GM23248 (cell line): ENCODE measurements at regions not wholly inside any gene's neighbourhood (a gene's known extent, or its start where the extent isn't known, plus 50 kb on each side); places are given as distances from the start of the nearest gene placed in this dataset.

Source experiments
- DNase-seq: peaks from one replicate; pipeline ENCODE4 v3.0.0-alpha.2; 2015
- H2AFZ ChIP-seq: fragments of 200-600 bp; sonication (generic); 2 replicates; pipeline ENCODE4 v1.6.1; 2016; ENCODE audit warnings: antibody characterized with exemption
- H3F3A ChIP-seq: fragments of 200-600 bp; sonication (generic); 2 replicates; pipeline ENCODE4 v1.6.1; 2016; ENCODE audit warnings: mild to moderate bottlenecking, antibody characterized with exemption, mixed run types; ENCODE audit not compliant: insufficient read depth
- H3K27ac ChIP-seq: fragments of 200-600 bp; sonication (generic); 2 replicates; pipeline ENCODE4 v1.5.1; 2016; ENCODE audit warnings: mild to moderate bottlenecking
- H3K27me3 ChIP-seq: fragments of 200-600 bp; sonication (generic); replicated peaks from 2 replicates; pipeline ENCODE4 v1.6.1; 2016; ENCODE audit warnings: mild to moderate bottlenecking; ENCODE audit not compliant: insufficient read depth
- H3K36me3 ChIP-seq: fragments of 200-600 bp; sonication (generic); 2 replicates; pipeline ENCODE4 v1.6.1; 2016; ENCODE audit warnings: low read depth, mild to moderate bottlenecking
- H3K4me1 ChIP-seq: fragments of 200-600 bp; sonication (generic); 2 replicates; pipeline ENCODE4 v1.6.1; 2016; ENCODE audit warnings: mild to moderate bottlenecking; ENCODE audit not compliant: insufficient read depth
- H3K4me2 ChIP-seq: fragments of 200-600 bp; sonication (generic); one replicate; pipeline ENCODE4 v1.6.1; 2016; ENCODE audit warnings: mild to moderate bottlenecking; ENCODE audit not compliant: unreplicated experiment
- H3K4me3 ChIP-seq: fragments of 200-600 bp; sonication (generic); 2 replicates; pipeline ENCODE4 v1.5.1; 2016; ENCODE audit warnings: mild to moderate bottlenecking
- H3K79me2 ChIP-seq: fragments of 200-600 bp; sonication (generic); 2 replicates; pipeline ENCODE4 v1.6.1; 2016; ENCODE audit warnings: mild to moderate bottlenecking; ENCODE audit not compliant: insufficient read depth
- H3K9ac ChIP-seq: fragments of 200-600 bp; sonication (generic); 2 replicates; pipeline ENCODE4 v1.6.1; 2016; ENCODE audit warnings: mild to moderate bottlenecking
- H3K9me2 ChIP-seq: fragments of 200-600 bp; sonication (generic); 2 replicates; pipeline ENCODE4 v1.6.1; 2016; ENCODE audit warnings: mixed run types, mild to moderate bottlenecking, moderate library complexity; ENCODE audit not compliant: insufficient read depth
- H3K9me3 ChIP-seq: fragments of 200-600 bp; sonication (generic); one replicate; pipeline ENCODE4 v1.6.1; 2017; ENCODE audit warnings: low read depth
- H4K20me1 ChIP-seq: fragments of 200-600 bp; sonication (generic); 2 replicates; pipeline ENCODE4 v1.6.0; 2016; ENCODE audit not compliant: insufficient read depth
- EZH2 ChIP-seq: fragments of 200-600 bp; sonication (generic); IDR thresholded peaks from 2 replicates; pipeline ENCODE4 v1.6.1; 2018; ENCODE audit warnings: antibody characterized with exemption, mild to moderate bottlenecking; ENCODE audit not compliant: insufficient read depth, poor library complexity, severe bottlenecking
- EZH2phosphoT487 ChIP-seq: fragments of 200-600 bp; sonication (generic); IDR thresholded peaks from 2 replicates; pipeline ENCODE4 v1.6.1; 2018; ENCODE audit warnings: antibody characterized with exemption, moderate library complexity, mild to moderate bottlenecking, low read depth; ENCODE audit not compliant: insufficient read depth
- WGBS, 2 experiments: methylation state at CpG; one replicate each; pipeline ENCODE4 v1.1.6; 2015 to 2017; ENCODE audit warnings: low lambda C conversion rate in 2 of 2, low coverage in 1 of 2; ENCODE audit errors: missing lambda C conversion rate in 2 of 2; 5-methylcytosine and 5-hydroxymethylcytosine counted together
- in situ Hi-C: fragments of 300-500 bp; cut with MboI; formaldehyde crosslinking; loops from 2 replicates; pipeline ENCODE4 v1.15.0; 2020

GRCh38 chr1:234925440-234926263 is 203.0 kb downstream of the TOMM20 start:
- Histone ChIP-seq H3K4me2 (peak overlapping the region; percentile 73), H2AFZ (no peak overlapping the region), H4K20me1 (no peaks in the 10 kb centered on the region), H3K27me3 (no peaks in the 10 kb centered on the region), H3K9ac (peak overlapping the region; percentile 65), H3F3A (peaks cover 7% of the 10 kb centered on the region), H3K9me3 (no peaks in the 10 kb centered on the region), H3K27ac (peak overlapping the region; percentile 76), H3K36me3 (no peaks in the 10 kb centered on the region), H3K4me3 (peak overlapping the region; percentile 36), H3K9me2 (no peaks in the 10 kb centered on the region), H3K4me1 (peaks cover 20% of the 10 kb centered on the region), H3K79me2 (no peaks in the 10 kb centered on the region)
- TF ChIP-seq EZH2 (no peak), EZH2phosphoT487 (no peak)
- WGBS, 2 experiments, result 40 to 45% methylated on average over 7 of the region's 7 CpGs
- peak; percentile 98 for DNase-seq
- in situ Hi-C loops, result no loop called here

- Histone ChIP-seq H3K4me3 (no peak overlapping the region), H3F3A (peaks cover 7% of the 10 kb centered on the region), H2AFZ (no peak overlapping the region), H3K27ac (peak overlapping the region; percentile 76; the same call in 1 of the 2 replicates), H3K4me1 (peaks cover 20% of the 10 kb centered on the region), H4K20me1 (no peaks in the 10 kb centered on the region), H3K9me3 (no peaks in the 10 kb centered on the region), H3K79me2 (no peaks in the 10 kb centered on the region), H3K36me3 (no peaks in the 10 kb centered on the region), H3K4me2 (no peak overlapping the region), H3K27me3 (no peaks in the 10 kb centered on the region), H3K9me2 (no peaks in the 10 kb centered on the region), H3K9ac (no peak overlapping the region)
- in situ Hi-C loops, result no loop called here
- WGBS, 2 experiments, result 68 to 71% methylated on average over 17 of the region's 17 CpGs
- TF ChIP-seq EZH2, result no peak
- TF ChIP-seq EZH2phosphoT487, result no peak
- DNase-seq, result peak; percentile 19
Observed at GRCh38 chr1:234924450-234925355, 203.9 kb downstream of the TOMM20 start.

GRCh38 chr1:234923626-234924025 is 205.0 kb downstream of the TOMM20 start:
- Histone ChIP-seq H3K79me2 (no peaks in the 10 kb centered on the region), H3K36me3 (no peaks in the 10 kb centered on the region), H3K27ac (no peak overlapping the region), H3K27me3 (no peaks in the 10 kb centered on the region), H4K20me1 (no peaks in the 10 kb centered on the region), H3K4me1 (peaks cover 20% of the 10 kb centered on the region), H3K9me2 (no peaks in the 10 kb centered on the region), H3K4me3 (no peak overlapping the region), H3K9ac (no peak overlapping the region), H3F3A (peaks cover 7% of the 10 kb centered on the region), H3K4me2 (no peak overlapping the region), H3K9me3 (no peaks in the 10 kb centered on the region), H2AFZ (no peak overlapping the region)
- DNase-seq, result no peak
- no peak for TF ChIP-seq EZH2phosphoT487
- no peak for TF ChIP-seq EZH2
- in situ Hi-C loops, result no loop called here
- WGBS, 2 experiments, result 88 to 94% methylated on average over 5 of the region's 5 CpGs

GRCh38 chr1:234922987-234923386 is 205.7 kb downstream of the TOMM20 start:
- no peak for DNase-seq
- Histone ChIP-seq H2AFZ (no peak overlapping the region), H3F3A (peaks cover 7% of the 10 kb centered on the region), H3K9ac (no peak overlapping the region), H3K9me2 (no peaks in the 10 kb centered on the region), H4K20me1 (no peaks in the 10 kb centered on the region), H3K27ac (no peak overlapping the region), H3K4me2 (no peak overlapping the region), H3K4me1 (peaks cover 20% of the 10 kb centered on the region), H3K27me3 (no peaks in the 10 kb centered on the region), H3K79me2 (no peaks in the 10 kb centered on the region), H3K36me3 (no peaks in the 10 kb centered on the region), H3K4me3 (no peak overlapping the region), H3K9me3 (no peaks in the 10 kb centered on the region)
- no peak for TF ChIP-seq EZH2
- TF ChIP-seq EZH2phosphoT487, result no peak
- in situ Hi-C loops, result no loop called here
- WGBS, 2 experiments, result 89 to 90% methylated on average over 6 of the region's 6 CpGs
